ENCODE measurements at regions not wholly inside any gene's neighbourhood (a gene's known extent, or its start where the extent isn't known, plus 50 kb on each side); places are given as distances from the start of the nearest gene placed in this dataset.

- Histone ChIP-seq H3K9me1 (replicated peaks; ENCODE audit: control insufficient read depth, extremely low read depth, insufficient read depth, low read length) (no peaks in the 10 kb centered on the region), H3K27me3 (ENCODE audit: control insufficient read depth in 2 of 2, insufficient read depth in 2 of 2, low read length in 2 of 2) (peaks cover 0 to 7% of the 10 kb centered on the region in 2 experiments), H3K9ac (replicated peaks; ENCODE audit: extremely low read depth, insufficient read depth, low read length) (no peak overlapping the region), H3K36me3 (ENCODE audit: control insufficient read depth in 2 of 2, extremely low read depth in 1 of 2, insufficient read depth in 2 of 2, low read length in 2 of 2) (no peaks in the 10 kb centered on the region), H3K79me2 (ENCODE audit: control insufficient read depth, insufficient read depth, low read length) (no peaks in the 10 kb centered on the region), H3K27ac (ENCODE audit: insufficient read depth, low read depth, low read length) (no peak overlapping the region), H3K4me1 (ENCODE audit: control insufficient read depth, extremely low read depth, insufficient read depth, low read length) (no peaks in the 10 kb centered on the region), H3K4me2 (ENCODE audit: insufficient read depth, low read length) (no peak overlapping the region), H4K20me1 (replicated peaks; ENCODE audit: control insufficient read depth, extremely low read depth, insufficient read depth, low read length) (no peaks in the 10 kb centered on the region), H3K4me3 (replicated peaks in 1 of 3; ENCODE audit: insufficient read depth in 1 of 3, low read depth in 1 of 3, low read length in 3 of 3) (no peak overlapping the region), H2AFZ (ENCODE audit: low read depth, low read length) (no peak overlapping the region), H3K9me3 (replicated peaks; ENCODE audit: control insufficient read depth, insufficient read depth, low read length) (no peaks in the 10 kb centered on the region)
- DNase-seq (ENCODE audit: low read depth, low spot score) (no peak), FAIRE-seq (no peak)
- POLR2A ChIA-PET = no interaction called here
- no TSS peak for BruUV-seq (replicated peaks)
- dilution Hi-C loops (cut with MboI; ENCODE audit: extremely low pct_ligation_motif_present, low sequenced_read_pairs) (no loop called here), intact Hi-C loops (cut with micrococcal nuclease) (no loop called here)
- CTCF ChIA-PET = interaction anchor here (1.3 to 2.4 kb wide), 2 partner anchors 23 to 347 kb away, joined by 3 to 11 read pairs; no protein-coding TSS in a partner anchor
- no peak for TF ChIP-seq EZH2 (IDR thresholded peaks at IDR 0.05; ENCODE audit: borderline replicate concordance, low read depth, low read length, severe bottlenecking)
- no peak for TF ChIP-seq MYC (IDR thresholded peaks at IDR 0.05; ENCODE audit: low read depth, low read length)
Observed at GRCh38 chr4:111713276-111713675, 432.0 kb upstream of the FAM241A start.

- dilution Hi-C loops (cut with MboI; ENCODE audit: extremely low pct_ligation_motif_present, low sequenced_read_pairs) = no loop called here
Observed at GRCh38 chr4:111717921-111718320, 427.3 kb upstream of the FAM241A start.

More at GRCh38 chr4:111717921-111718320, 427.3 kb upstream of the FAM241A start:
- H3K9ac ChIP-seq (replicated peaks; ENCODE audit: extremely low read depth, insufficient read depth, low read length) = no peak overlapping the region
- no peak overlapping the region for H2AFZ ChIP-seq (ENCODE audit: low read depth, low read length)
- H3K9me3 ChIP-seq (replicated peaks; ENCODE audit: control insufficient read depth, insufficient read depth, low read length) = no peaks in the 10 kb centered on the region
- CTCF ChIA-PET = interaction anchor here (1.7 kb wide), 1 partner anchor 8 kb away, joined by 5 read pairs; no protein-coding TSS in a partner anchor
- H3K36me3 ChIP-seq (ENCODE audit: control insufficient read depth in 2 of 2, extremely low read depth in 1 of 2, insufficient read depth in 2 of 2, low read length in 2 of 2) = no peaks in the 10 kb centered on the region
- no peaks in the 10 kb centered on the region for H3K4me1 ChIP-seq (ENCODE audit: control insufficient read depth, extremely low read depth, insufficient read depth, low read length)
- intact Hi-C loops (cut with micrococcal nuclease) = no loop called here
- peaks cover 4 to 5% of the 10 kb centered on the region in 2 experiments for H3K27me3 ChIP-seq (ENCODE audit: control insufficient read depth in 2 of 2, insufficient read depth in 2 of 2, low read length in 2 of 2)
- BruUV-seq (replicated peaks) = no TSS peak
- no peak for DNase-seq (ENCODE audit: low read depth, low spot score)
- H3K79me2 ChIP-seq (ENCODE audit: control insufficient read depth, insufficient read depth, low read length) = no peaks in the 10 kb centered on the region
- TF ChIP-seq MAX (IDR thresholded peaks at IDR 0.05; ENCODE audit: insufficient read depth, insufficient read length) = no peak
- no peak for TF ChIP-seq POLR2A (IDR thresholded peaks at IDR 0.05; ENCODE audit: low read depth, low read length)
- no peak for TF ChIP-seq POLR2AphosphoS5 (IDR thresholded peaks at IDR 0.05; ENCODE audit: insufficient read depth, low read depth, low read length)
- no peak for TF ChIP-seq FOS (IDR thresholded peaks at IDR 0.05; ENCODE audit: borderline replicate concordance, insufficient read depth, low read length)
- no peak overlapping the region for H3K4me3 ChIP-seq (replicated peaks in 1 of 3; ENCODE audit: insufficient read depth in 1 of 3, low read depth in 1 of 3, low read length in 3 of 3)
- no peaks in the 10 kb centered on the region for H3K9me1 ChIP-seq (replicated peaks; ENCODE audit: control insufficient read depth, extremely low read depth, insufficient read depth, low read length)
- FAIRE-seq = no peak
- no peak overlapping the region for H3K4me2 ChIP-seq (ENCODE audit: insufficient read depth, low read length)
- no peak overlapping the region for H3K27ac ChIP-seq (ENCODE audit: insufficient read depth, low read depth, low read length)
- no peaks in the 10 kb centered on the region for H4K20me1 ChIP-seq (replicated peaks; ENCODE audit: control insufficient read depth, extremely low read depth, insufficient read depth, low read length)
- POLR2A ChIA-PET = no interaction called here

Data from endothelial cell of umbilical vein (primary cell).